Liver (tissue), 8 donors: ENCODE measurements at regions not wholly inside any gene's neighbourhood (a gene's known extent, or its start where the extent isn't known, plus 50 kb on each side); places are given as distances from the start of the nearest gene placed in this dataset.

Source experiments
- DNase-seq: peaks from one replicate; pipeline ENCODE4 v3.0.0-alpha.2; 2017; ENCODE audit warnings: low spot score
- H3K27ac ChIP-seq, 2 donors: one replicate each; pipeline ENCODE4 v1.7.0; 2013; ENCODE audit warnings: inconsistent platforms in 2 of 2, low read length in 2 of 2, control low read depth in 1 of 2, low read depth in 1 of 2, mild to moderate bottlenecking in 1 of 2
- H3K27me3 ChIP-seq, 4 donors: one replicate each; pipeline versions ENCODE4 v1.6.1 to v1.7.0; 2013; ENCODE audit warnings: low read length in 3 of 4, inconsistent platforms in 1 of 4, mild to moderate bottlenecking in 1 of 4, moderate library complexity in 1 of 4; ENCODE audit not compliant: control insufficient read depth in 4 of 4, insufficient read depth in 4 of 4
- H3K36me3 ChIP-seq, 4 donors: one replicate each; pipeline versions ENCODE4 v1.6.1 to v1.7.0; 2013; ENCODE audit warnings: low read length in 3 of 4, mild to moderate bottlenecking in 3 of 4, low read depth in 1 of 4, moderate library complexity in 1 of 4; ENCODE audit not compliant: control insufficient read depth in 4 of 4, insufficient read depth in 3 of 4
- H3K4me1 ChIP-seq, 4 donors: one replicate each; pipeline versions ENCODE4 v1.6.1 to v1.7.0; 2013; ENCODE audit warnings: low read length in 3 of 4, mild to moderate bottlenecking in 3 of 4, moderate library complexity in 1 of 4; ENCODE audit not compliant: control insufficient read depth in 4 of 4, insufficient read depth in 4 of 4
- H3K4me3 ChIP-seq, 3 donors: one replicate each; pipeline versions ENCODE4 v1.6.1 to v1.7.0; 2013; ENCODE audit warnings: low read length in 3 of 3, control low read depth in 1 of 3, low read depth in 1 of 3, mild to moderate bottlenecking in 1 of 3
- H3K9ac ChIP-seq, 2 donors: one replicate each; pipeline ENCODE4 v1.7.0; 2013; ENCODE audit warnings: low read length in 2 of 2, mild to moderate bottlenecking in 2 of 2, moderate library complexity in 2 of 2, control low read depth in 1 of 2, low read depth in 1 of 2
- H3K9me3 ChIP-seq, 4 donors: one replicate each; pipeline versions ENCODE4 v1.6.1 to v1.7.0; 2013; ENCODE audit warnings: low read length in 3 of 4; ENCODE audit not compliant: control insufficient read depth in 4 of 4
- CTCF ChIP-seq: fragments of 150-350 bp; IDR thresholded peaks from 2 replicates; pipeline ENCODE4 v1.5.1; 2017; ENCODE audit warnings: improper control_type of control experiment, low read depth, low read length; ENCODE audit not compliant: missing input control
- EGR1 ChIP-seq, 2 donors: IDR thresholded peaks; 2 replicates each; pipeline ENCODE4 v1.6.1; 2016 to 2018; ENCODE audit warnings: antibody characterized with exemption in 2 of 2, low read depth in 2 of 2
- FOXA1 ChIP-seq: IDR thresholded peaks from 2 replicates; pipeline ENCODE4 v1.6.1; 2016; ENCODE audit warnings: antibody characterized with exemption
- FOXA2 ChIP-seq: IDR thresholded peaks from 2 replicates; pipeline ENCODE4 v1.6.1; 2016; ENCODE audit warnings: antibody characterized with exemption
- GABPA ChIP-seq, 2 donors: IDR thresholded peaks in 1 of 2; conservative IDR thresholded peaks in 1 of 2; 2 replicates each; pipeline ENCODE4 v1.6.1; 2016; ENCODE audit warnings: antibody characterized with exemption in 2 of 2, mild to moderate bottlenecking in 1 of 2, moderate library complexity in 1 of 2
- HNF4A ChIP-seq, 2 donors: conservative IDR thresholded peaks; 2 replicates each; pipeline ENCODE4 v1.6.1; 2016; ENCODE audit warnings: antibody characterized with exemption in 2 of 2, mild to moderate bottlenecking in 2 of 2
- HNF4G ChIP-seq: IDR thresholded peaks from 2 replicates; pipeline ENCODE4 v1.6.1; 2016; ENCODE audit warnings: antibody characterized with exemption
- JUND ChIP-seq, 2 donors: IDR thresholded peaks; 2 replicates each; pipeline ENCODE4 v1.6.1; 2016; ENCODE audit warnings: antibody characterized with exemption in 2 of 2
- MAX ChIP-seq: IDR thresholded peaks from 2 replicates; pipeline ENCODE4 v1.6.1; 2016; ENCODE audit warnings: antibody characterized with exemption
- NR2F2 ChIP-seq: IDR thresholded peaks from 2 replicates; pipeline ENCODE4 v1.6.1; 2016; ENCODE audit warnings: antibody characterized with exemption
- RAD21 ChIP-seq, 2 donors: IDR thresholded peaks; 2 replicates each; pipeline ENCODE4 v1.6.1; 2016; ENCODE audit warnings: antibody characterized with exemption in 2 of 2, mild to moderate bottlenecking in 2 of 2
- RXRA ChIP-seq, 2 donors: IDR thresholded peaks; 2 replicates each; pipeline ENCODE4 v1.6.1; 2017 to 2018; ENCODE audit warnings: antibody characterized with exemption in 2 of 2, mild to moderate bottlenecking in 1 of 2
- SP1 ChIP-seq: IDR thresholded peaks from 2 replicates; pipeline ENCODE4 v1.6.1; 2018; ENCODE audit warnings: antibody characterized with exemption, mild to moderate bottlenecking
- TAF1 ChIP-seq: conservative IDR thresholded peaks from 2 replicates; pipeline ENCODE4 v1.6.1; 2016; ENCODE audit warnings: antibody characterized with exemption, mild to moderate bottlenecking
- YY1 ChIP-seq: IDR thresholded peaks from 2 replicates; pipeline ENCODE4 v1.6.1; 2016; ENCODE audit warnings: antibody characterized with exemption, mild to moderate bottlenecking
- WGBS: extraction: QIAGEN DNeasy Blood & Tissue Kit; methylation state at CpG from one replicate; pipeline ENCODE4 v1.1.7; 2013; 5-methylcytosine and 5-hydroxymethylcytosine counted together
- TF ChIP-seq, protein P1 (sequence below): IDR thresholded peaks from 2 replicates; pipeline ENCODE4 v1.6.1; 2016; ENCODE audit warnings: antibody characterized with exemption
- TF ChIP-seq, protein P2 (sequence below): IDR thresholded peaks from 2 replicates; pipeline ENCODE4 v1.6.1; 2016; ENCODE audit warnings: antibody characterized with exemption
- TF ChIP-seq, protein P3 (sequence below): IDR thresholded peaks from 2 replicates; pipeline ENCODE4 v1.6.1; 2016; ENCODE audit warnings: antibody characterized with exemption, mild to moderate bottlenecking
- donor health status: healthy.
- donor health status: healthy.
- donor health status: healthy.
- donor health status: healthy.
- donor health status: healthy.

DNA sequence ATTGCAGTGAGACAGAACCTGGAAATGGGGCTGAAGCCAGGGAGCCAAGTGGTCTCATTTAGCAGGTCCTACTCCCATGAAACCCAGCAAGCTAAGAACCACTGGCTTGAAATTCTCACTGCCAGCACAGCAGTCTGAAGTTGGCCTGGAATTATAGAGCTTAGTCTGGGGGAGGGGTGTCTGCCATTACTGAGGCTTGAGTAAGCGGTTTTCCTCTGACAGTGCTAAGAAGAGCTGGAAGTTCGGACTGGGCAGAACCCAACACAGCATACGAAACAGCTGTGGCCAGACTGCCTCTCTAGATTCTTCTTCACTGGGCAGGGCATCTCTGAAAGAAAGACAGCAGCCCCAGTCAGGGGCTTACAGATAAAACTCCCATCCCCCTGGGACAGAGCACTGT is 305.7 kb upstream of the SETBP1 start:
- TF ChIP-seq RXRA (IDR thresholded peaks at IDR 0.05) (no peak), HNF4G (no peak), MAX (no peak), HNF4A (conservative IDR thresholded peaks at IDR 0.05) (no peak), CTCF (no peak), FOXA2 (no peak), EGR1 (IDR thresholded peaks at IDR 0.05; ENCODE audit: low read depth in 2 of 2) (no peak), NR2F2 (no peak), TAF1 (no peak), FOXA1 (no peak), RAD21 (IDR thresholded peaks at IDR 0.05) (no peak), GABPA (IDR thresholded peaks at IDR 0.05 in 1 of 2, conservative IDR thresholded peaks at IDR 0.05 in 1 of 2) (no peak), JUND (IDR thresholded peaks at IDR 0.05) (no peak), YY1 (no peak), SP1 (no peak)
- TF ChIP-seq, protein P1, sequence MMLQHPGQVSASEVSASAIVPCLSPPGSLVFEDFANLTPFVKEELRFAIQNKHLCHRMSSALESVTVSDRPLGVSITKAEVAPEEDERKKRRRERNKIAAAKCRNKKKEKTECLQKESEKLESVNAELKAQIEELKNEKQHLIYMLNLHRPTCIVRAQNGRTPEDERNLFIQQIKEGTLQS = no peak
- TF ChIP-seq, protein P2, sequence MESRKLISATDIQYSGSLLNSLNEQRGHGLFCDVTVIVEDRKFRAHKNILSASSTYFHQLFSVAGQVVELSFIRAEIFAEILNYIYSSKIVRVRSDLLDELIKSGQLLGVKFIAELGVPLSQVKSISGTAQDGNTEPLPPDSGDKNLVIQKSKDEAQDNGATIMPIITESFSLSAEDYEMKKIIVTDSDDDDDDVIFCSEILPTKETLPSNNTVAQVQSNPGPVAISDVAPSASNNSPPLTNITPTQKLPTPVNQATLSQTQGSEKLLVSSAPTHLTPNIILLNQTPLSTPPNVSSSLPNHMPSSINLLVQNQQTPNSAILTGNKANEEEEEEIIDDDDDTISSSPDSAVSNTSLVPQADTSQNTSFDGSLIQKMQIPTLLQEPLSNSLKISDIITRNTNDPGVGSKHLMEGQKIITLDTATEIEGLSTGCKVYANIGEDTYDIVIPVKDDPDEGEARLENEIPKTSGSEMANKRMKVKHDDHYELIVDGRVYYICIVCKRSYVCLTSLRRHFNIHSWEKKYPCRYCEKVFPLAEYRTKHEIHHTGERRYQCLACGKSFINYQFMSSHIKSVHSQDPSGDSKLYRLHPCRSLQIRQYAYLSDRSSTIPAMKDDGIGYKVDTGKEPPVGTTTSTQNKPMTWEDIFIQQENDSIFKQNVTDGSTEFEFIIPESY = no peak
- TF ChIP-seq, protein P3, sequence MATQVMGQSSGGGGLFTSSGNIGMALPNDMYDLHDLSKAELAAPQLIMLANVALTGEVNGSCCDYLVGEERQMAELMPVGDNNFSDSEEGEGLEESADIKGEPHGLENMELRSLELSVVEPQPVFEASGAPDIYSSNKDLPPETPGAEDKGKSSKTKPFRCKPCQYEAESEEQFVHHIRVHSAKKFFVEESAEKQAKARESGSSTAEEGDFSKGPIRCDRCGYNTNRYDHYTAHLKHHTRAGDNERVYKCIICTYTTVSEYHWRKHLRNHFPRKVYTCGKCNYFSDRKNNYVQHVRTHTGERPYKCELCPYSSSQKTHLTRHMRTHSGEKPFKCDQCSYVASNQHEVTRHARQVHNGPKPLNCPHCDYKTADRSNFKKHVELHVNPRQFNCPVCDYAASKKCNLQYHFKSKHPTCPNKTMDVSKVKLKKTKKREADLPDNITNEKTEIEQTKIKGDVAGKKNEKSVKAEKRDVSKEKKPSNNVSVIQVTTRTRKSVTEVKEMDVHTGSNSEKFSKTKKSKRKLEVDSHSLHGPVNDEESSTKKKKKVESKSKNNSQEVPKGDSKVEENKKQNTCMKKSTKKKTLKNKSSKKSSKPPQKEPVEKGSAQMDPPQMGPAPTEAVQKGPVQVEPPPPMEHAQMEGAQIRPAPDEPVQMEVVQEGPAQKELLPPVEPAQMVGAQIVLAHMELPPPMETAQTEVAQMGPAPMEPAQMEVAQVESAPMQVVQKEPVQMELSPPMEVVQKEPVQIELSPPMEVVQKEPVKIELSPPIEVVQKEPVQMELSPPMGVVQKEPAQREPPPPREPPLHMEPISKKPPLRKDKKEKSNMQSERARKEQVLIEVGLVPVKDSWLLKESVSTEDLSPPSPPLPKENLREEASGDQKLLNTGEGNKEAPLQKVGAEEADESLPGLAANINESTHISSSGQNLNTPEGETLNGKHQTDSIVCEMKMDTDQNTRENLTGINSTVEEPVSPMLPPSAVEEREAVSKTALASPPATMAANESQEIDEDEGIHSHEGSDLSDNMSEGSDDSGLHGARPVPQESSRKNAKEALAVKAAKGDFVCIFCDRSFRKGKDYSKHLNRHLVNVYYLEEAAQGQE = no peak
- no peak for DNase-seq
- Histone ChIP-seq H3K27me3 (peaks cover 0 to 3% (median under 1%) of the 10 kb centered on the region in 4 donors), H3K4me1 (no peaks in the 10 kb centered on the region), H3K4me3 (no peak overlapping the region), H3K9ac (no peak overlapping the region), H3K27ac (no peak overlapping the region), H3K36me3 (no peaks in the 10 kb centered on the region), H3K9me3 (peaks cover 2 to 6% (median 3%) of the 10 kb centered on the region in 4 donors)
- WGBS = 70% methylated on average over 3 of the region's 3 CpGs
